Neutrophil (primary cell): ENCODE measurements at regions not wholly inside any gene's neighbourhood (a gene's known extent, or its start where the extent isn't known, plus 50 kb on each side); places are given as distances from the start of the nearest gene placed in this dataset.

Experiments used
- H3K27ac ChIP-seq: fragments of 200-600 bp; sonication (generic); 2 replicates; pipeline ENCODE4 v1.5.1; 2016; ENCODE audit warnings: mild to moderate bottlenecking, moderate library complexity
- H3K27me3 ChIP-seq: fragments of 200-600 bp; sonication (generic); 2 replicates; pipeline ENCODE4 v1.6.0; 2016; ENCODE audit warnings: mild to moderate bottlenecking
- H3K36me3 ChIP-seq: fragments of 200-600 bp; sonication (generic); 2 replicates; pipeline ENCODE4 v1.5.1; 2017
- H3K4me1 ChIP-seq, 2 experiments: fragments of 200-600 bp in 1 of 2; sonication (generic) in 1 of 2; 1 replicate in 1 of 2; 2 replicates in 1 of 2; pipeline versions ENCODE4 v1.5.1 to v1.6.1; 2013 to 2016; ENCODE audit warnings: low read depth in 1 of 2, low read length in 1 of 2, mild to moderate bottlenecking in 1 of 2, moderate library complexity in 1 of 2; ENCODE audit not compliant: control insufficient read depth in 1 of 2, insufficient read depth in 1 of 2
- H3K4me3 ChIP-seq, 2 experiments: fragments of 200-600 bp in 1 of 2; sonication (generic) in 1 of 2; 1 replicate in 1 of 2; 2 replicates in 1 of 2; pipeline ENCODE4 v1.5.1; 2013 to 2016; ENCODE audit warnings: low read depth in 1 of 2, low read length in 1 of 2, mild to moderate bottlenecking in 1 of 2, moderate library complexity in 1 of 2
- H3K9me3 ChIP-seq: fragments of 200-600 bp; sonication (generic); 2 replicates; pipeline ENCODE4 v1.5.1; 2016
- CTCF ChIP-seq: fragments of 200-600 bp; sonication (generic); IDR thresholded peaks from 2 replicates; pipeline ENCODE4 v1.5.1; 2016; ENCODE audit warnings: antibody characterized with exemption

GRCh38 chr12:89890161-89890560 lies 181.5 kb upstream of the ATP2B1 start:
- no peak overlapping the region for H3K27ac ChIP-seq
- no peaks in the 10 kb centered on the region for H3K4me1 ChIP-seq
- TF ChIP-seq CTCF = no peak
- no peak overlapping the region for H3K4me3 ChIP-seq
- no peaks in the 10 kb centered on the region for H3K27me3 ChIP-seq
- no peaks in the 10 kb centered on the region for H3K36me3 ChIP-seq
- no peaks in the 10 kb centered on the region for H3K9me3 ChIP-seq

- no peak overlapping the region for H3K27ac ChIP-seq
Measured at GRCh38 chr12:89889062-89889461, 180.4 kb upstream of the ATP2B1 start.

GRCh38 chr12:89884952-89885351 lies 176.3 kb upstream of the ATP2B1 start:
- no peak overlapping the region for H3K4me3 ChIP-seq
- H3K9me3 ChIP-seq = no peaks in the 10 kb centered on the region
- H3K4me1 ChIP-seq = no peaks in the 10 kb centered on the region
- TF ChIP-seq CTCF = no peak
- no peaks in the 10 kb centered on the region for H3K36me3 ChIP-seq
- no peak overlapping the region for H3K27ac ChIP-seq
- no peaks in the 10 kb centered on the region for H3K27me3 ChIP-seq

More at GRCh38 chr12:89889062-89889461, 180.4 kb upstream of the ATP2B1 start:
- Histone ChIP-seq H3K4me3 (no peak overlapping the region), H3K9me3 (no peaks in the 10 kb centered on the region), H3K4me1 (no peaks in the 10 kb centered on the region), H3K36me3 (no peaks in the 10 kb centered on the region), H3K27me3 (no peaks in the 10 kb centered on the region)
- TF ChIP-seq CTCF = no peak

- Histone ChIP-seq H3K9me3 (no peaks in the 10 kb centered on the region), H3K27ac (no peak overlapping the region), H3K27me3 (no peaks in the 10 kb centered on the region), H3K4me3 (no peak overlapping the region), H3K4me1 (no peaks in the 10 kb centered on the region), H3K36me3 (no peaks in the 10 kb centered on the region)
- TF ChIP-seq CTCF = no peak
Measured at GRCh38 chr12:89884416-89884898, 175.8 kb upstream of the ATP2B1 start.

- Histone ChIP-seq H3K4me3 (no peak overlapping the region), H3K27me3 (no peaks in the 10 kb centered on the region), H3K9me3 (no peaks in the 10 kb centered on the region), H3K4me1 (no peaks in the 10 kb centered on the region), H3K27ac (no peak overlapping the region), H3K36me3 (no peaks in the 10 kb centered on the region)
- no peak for TF ChIP-seq CTCF
Measured at GRCh38 chr12:89883630-89884389, 175.2 kb upstream of the ATP2B1 start.
